ENCODE measurements at regions not wholly inside any gene's neighbourhood (a gene's known extent, or its start where the extent isn't known, plus 50 kb on each side); places are given as distances from the start of the nearest gene placed in this dataset.

DNA sequence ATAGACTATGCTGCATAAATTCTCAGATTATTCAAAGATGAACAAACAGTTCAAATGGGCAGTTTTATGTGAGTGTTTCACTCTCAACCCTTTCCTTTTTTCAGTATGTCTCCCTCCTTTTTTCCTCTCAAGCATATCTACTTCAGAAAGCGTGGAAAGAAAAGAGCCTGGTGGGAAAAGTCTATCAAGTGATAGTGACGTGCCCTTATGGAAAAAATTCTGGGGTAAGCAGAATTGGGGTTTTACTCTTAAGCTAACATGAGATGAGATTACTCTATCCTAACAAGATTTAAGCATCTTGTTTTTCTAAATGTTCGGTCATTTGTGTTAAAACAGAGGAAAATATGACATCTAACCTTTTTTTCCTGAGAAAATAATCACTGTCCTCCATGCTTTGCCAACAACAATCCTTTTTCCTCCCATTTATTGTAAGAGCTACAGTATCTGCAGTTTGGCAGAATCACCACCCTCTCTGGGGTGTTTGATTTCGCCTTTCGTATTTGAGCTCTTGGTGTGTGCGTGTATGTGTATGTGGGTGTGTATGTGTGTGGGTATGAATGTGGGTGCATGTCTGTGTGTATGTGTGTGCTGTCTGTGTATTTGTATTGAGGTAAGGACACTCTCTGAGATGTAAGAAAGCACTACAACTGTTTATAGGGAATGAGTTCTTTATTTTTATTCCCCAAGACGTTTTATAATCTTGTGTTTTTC is 143.9 kb upstream of the L3MBTL4 start:
- no peaks in the 10 kb centered on the region for H3K79me2 ChIP-seq (ENCODE audit: insufficient read depth, low read length)
- no peaks in the 10 kb centered on the region for H4K20me1 ChIP-seq (ENCODE audit: insufficient read depth, low read length)
- FAIRE-seq (no peak), DNase-seq (ENCODE audit: low read depth) (no peak)
- no peaks in the 10 kb centered on the region for H3K36me3 ChIP-seq (ENCODE audit: insufficient read depth, low read length)
- Mint-ChIP-seq H3K4me3 (ENCODE audit: unreplicated experiment) (no peak overlapping the region), H3K36me3 (ENCODE audit: low read depth, unreplicated experiment) (no peaks in the 10 kb centered on the region), H3K27ac (ENCODE audit: unreplicated experiment) (no peak overlapping the region), H3K9me3 (ENCODE audit: unreplicated experiment) (peaks cover 3% of the 10 kb centered on the region), H3K27me3 (ENCODE audit: low read depth, unreplicated experiment) (no peaks in the 10 kb centered on the region), H3K4me1 (ENCODE audit: low read depth, unreplicated experiment) (peaks cover 4% of the 10 kb centered on the region)
- H3K27me3 ChIP-seq (ENCODE audit: insufficient read depth, low read length), result no peaks in the 10 kb centered on the region
- no peak overlapping the region for H3K27ac ChIP-seq (ENCODE audit: low read depth, low read length)
- H3K4me1 ChIP-seq (ENCODE audit: insufficient read depth, low read length), result peaks cover 2% of the 10 kb centered on the region
- no peak overlapping the region for H3K9ac ChIP-seq (ENCODE audit: low read length)
- no peak overlapping the region for H2AFZ ChIP-seq (ENCODE audit: low read depth, low read length)
- TF ChIP-seq, protein P1, sequence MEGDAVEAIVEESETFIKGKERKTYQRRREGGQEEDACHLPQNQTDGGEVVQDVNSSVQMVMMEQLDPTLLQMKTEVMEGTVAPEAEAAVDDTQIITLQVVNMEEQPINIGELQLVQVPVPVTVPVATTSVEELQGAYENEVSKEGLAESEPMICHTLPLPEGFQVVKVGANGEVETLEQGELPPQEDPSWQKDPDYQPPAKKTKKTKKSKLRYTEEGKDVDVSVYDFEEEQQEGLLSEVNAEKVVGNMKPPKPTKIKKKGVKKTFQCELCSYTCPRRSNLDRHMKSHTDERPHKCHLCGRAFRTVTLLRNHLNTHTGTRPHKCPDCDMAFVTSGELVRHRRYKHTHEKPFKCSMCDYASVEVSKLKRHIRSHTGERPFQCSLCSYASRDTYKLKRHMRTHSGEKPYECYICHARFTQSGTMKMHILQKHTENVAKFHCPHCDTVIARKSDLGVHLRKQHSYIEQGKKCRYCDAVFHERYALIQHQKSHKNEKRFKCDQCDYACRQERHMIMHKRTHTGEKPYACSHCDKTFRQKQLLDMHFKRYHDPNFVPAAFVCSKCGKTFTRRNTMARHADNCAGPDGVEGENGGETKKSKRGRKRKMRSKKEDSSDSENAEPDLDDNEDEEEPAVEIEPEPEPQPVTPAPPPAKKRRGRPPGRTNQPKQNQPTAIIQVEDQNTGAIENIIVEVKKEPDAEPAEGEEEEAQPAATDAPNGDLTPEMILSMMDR (IDR thresholded peaks at IDR 0.05; ENCODE audit: insufficient read depth, low read depth, low read length), result no peak
- no peak for TF ChIP-seq EZH2 (IDR thresholded peaks at IDR 0.05; ENCODE audit: insufficient read depth, low read length)
- H3K9me3 ChIP-seq (ENCODE audit: insufficient read depth, low read depth, low read length), result no peaks in the 10 kb centered on the region
- H3K4me3 ChIP-seq (ENCODE audit: insufficient read depth, low read depth, low read length), result no peak overlapping the region
- no peak overlapping the region for H3K4me2 ChIP-seq (ENCODE audit: low read length)

DNA sequence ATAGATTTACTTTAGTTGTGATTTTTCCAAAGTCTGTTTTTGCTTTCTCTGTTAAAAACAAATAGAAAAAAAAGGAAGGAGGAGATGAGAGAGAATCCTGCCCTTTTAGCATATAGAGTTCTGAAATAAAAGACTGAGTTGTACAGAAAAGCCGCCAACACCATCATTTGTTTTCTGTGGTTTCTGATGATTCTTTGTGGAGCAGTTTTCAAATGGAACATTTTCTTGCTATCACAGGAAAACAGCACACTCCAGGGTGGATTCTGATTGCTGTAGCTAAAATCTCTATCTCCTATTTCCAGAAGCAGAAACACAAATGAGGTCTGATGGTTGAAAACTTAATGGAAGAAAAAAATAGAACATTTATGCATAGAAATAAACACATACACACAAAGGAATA is 144.6 kb upstream of the L3MBTL4 start:
- Histone ChIP-seq H3K9ac (ENCODE audit: low read length) (no peak overlapping the region), H3K4me1 (ENCODE audit: insufficient read depth, low read length) (peaks cover 2% of the 10 kb centered on the region), H3K27ac (ENCODE audit: low read depth, low read length) (no peak overlapping the region), H3K4me2 (ENCODE audit: low read length) (no peak overlapping the region), H3K36me3 (ENCODE audit: insufficient read depth, low read length) (no peaks in the 10 kb centered on the region), H2AFZ (ENCODE audit: low read depth, low read length) (no peak overlapping the region), H3K4me3 (ENCODE audit: insufficient read depth, low read depth, low read length) (no peak overlapping the region), H3K9me3 (ENCODE audit: insufficient read depth, low read depth, low read length) (no peaks in the 10 kb centered on the region), H4K20me1 (ENCODE audit: insufficient read depth, low read length) (no peaks in the 10 kb centered on the region), H3K27me3 (ENCODE audit: insufficient read depth, low read length) (no peaks in the 10 kb centered on the region), H3K79me2 (ENCODE audit: insufficient read depth, low read length) (no peaks in the 10 kb centered on the region)
- no peak overlapping the region for H3K27ac Mint-ChIP-seq (ENCODE audit: unreplicated experiment)
- peaks cover 4% of the 10 kb centered on the region for H3K4me1 Mint-ChIP-seq (ENCODE audit: low read depth, unreplicated experiment)
- no peak for TF ChIP-seq EZH2 (IDR thresholded peaks at IDR 0.05; ENCODE audit: insufficient read depth, low read length)
- TF ChIP-seq, protein P1 (IDR thresholded peaks at IDR 0.05; ENCODE audit: insufficient read depth, low read depth, low read length), result no peak
- H3K4me3 Mint-ChIP-seq (ENCODE audit: unreplicated experiment), result no peak overlapping the region
- no peaks in the 10 kb centered on the region for H3K27me3 Mint-ChIP-seq (ENCODE audit: low read depth, unreplicated experiment)
- H3K36me3 Mint-ChIP-seq (ENCODE audit: low read depth, unreplicated experiment), result no peaks in the 10 kb centered on the region
- FAIRE-seq, result no peak
- DNase-seq (ENCODE audit: low read depth), result no peak
- peaks cover 3% of the 10 kb centered on the region for H3K9me3 Mint-ChIP-seq (ENCODE audit: unreplicated experiment)

DNA sequence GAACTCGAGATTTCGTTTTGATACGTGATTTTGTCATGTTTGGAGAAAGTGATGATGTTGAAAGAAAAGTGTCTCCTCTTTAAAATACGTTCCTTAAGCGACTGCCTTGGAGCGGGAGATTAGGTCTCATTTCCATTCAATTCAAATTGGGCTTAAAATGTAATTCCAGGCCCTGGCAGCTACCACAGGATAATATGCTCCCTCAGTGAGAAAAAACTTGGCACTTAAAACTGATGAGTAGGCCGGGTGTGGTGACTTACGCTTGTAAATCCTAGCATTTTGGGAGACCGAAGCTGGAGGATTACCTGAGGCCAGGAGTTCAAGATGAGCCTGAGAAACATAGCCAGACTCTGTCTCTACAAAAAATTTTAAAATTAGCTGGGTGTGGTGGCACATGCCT is 146.3 kb upstream of the L3MBTL4 start:
- no peak overlapping the region for H2AFZ ChIP-seq (ENCODE audit: low read depth, low read length)
- H3K9me3 Mint-ChIP-seq (ENCODE audit: unreplicated experiment), result peaks cover 3% of the 10 kb centered on the region
- H3K4me3 Mint-ChIP-seq (ENCODE audit: unreplicated experiment), result no peak overlapping the region

More for the DNA sequence above, 146.3 kb upstream of the L3MBTL4 start:
- TF ChIP-seq, protein P1 (IDR thresholded peaks at IDR 0.05; ENCODE audit: insufficient read depth, low read depth, low read length), result no peak
- no peak for TF ChIP-seq EZH2 (IDR thresholded peaks at IDR 0.05; ENCODE audit: insufficient read depth, low read length)
- Histone ChIP-seq H3K79me2 (ENCODE audit: insufficient read depth, low read length) (no peaks in the 10 kb centered on the region), H3K9me3 (ENCODE audit: insufficient read depth, low read depth, low read length) (no peaks in the 10 kb centered on the region), H3K4me2 (ENCODE audit: low read length) (no peak overlapping the region), H4K20me1 (ENCODE audit: insufficient read depth, low read length) (no peaks in the 10 kb centered on the region), H3K36me3 (ENCODE audit: insufficient read depth, low read length) (no peaks in the 10 kb centered on the region), H3K27ac (ENCODE audit: low read depth, low read length) (no peak overlapping the region), H3K9ac (ENCODE audit: low read length) (no peak overlapping the region), H3K4me3 (ENCODE audit: insufficient read depth, low read depth, low read length) (no peak overlapping the region), H3K27me3 (ENCODE audit: insufficient read depth, low read length) (no peaks in the 10 kb centered on the region), H3K4me1 (ENCODE audit: insufficient read depth, low read length) (peaks cover 2% of the 10 kb centered on the region)
- Mint-ChIP-seq H3K27me3 (ENCODE audit: low read depth, unreplicated experiment) (no peaks in the 10 kb centered on the region), H3K36me3 (ENCODE audit: low read depth, unreplicated experiment) (no peaks in the 10 kb centered on the region), H3K27ac (ENCODE audit: unreplicated experiment) (no peak overlapping the region), H3K4me1 (ENCODE audit: low read depth, unreplicated experiment) (peaks cover 14% of the 10 kb centered on the region)
- DNase-seq (ENCODE audit: low read depth), result no peak
- no peak for FAIRE-seq
